Gastroesophageal sphincter (tissue), 3 donors: ENCODE measurements at regions not wholly inside any gene's neighbourhood (a gene's known extent, or its start where the extent isn't known, plus 50 kb on each side); places are given as distances from the start of the nearest gene placed in this dataset.

Source experiments
- CTCF ChIP-seq, 4 experiments: fragments of 200-600 bp in 2 of 4; fragments of 450-650 bp in 2 of 4; sonication (generic) in 1 of 4; IDR thresholded peaks; one replicate each; pipeline ENCODE4 v1.5.1; 2017 to 2019; ENCODE audit warnings: antibody characterized with exemption in 4 of 4, mild to moderate bottlenecking in 2 of 4, moderate library complexity in 2 of 4
- POLR2A ChIP-seq, 2 donors: fragments of 450-650 bp; IDR thresholded peaks; one replicate each; pipeline ENCODE4 v1.6.1; 2017; ENCODE audit warnings: antibody characterized with exemption in 2 of 2, mild to moderate bottlenecking in 2 of 2, moderate library complexity in 1 of 2
- POLR2AphosphoS5 ChIP-seq: sonication (generic); formaldehyde crosslinking; IDR thresholded peaks from one replicate; pipeline ENCODE4 v1.6.1; 2017; ENCODE audit warnings: antibody characterized with exemption

DNA sequence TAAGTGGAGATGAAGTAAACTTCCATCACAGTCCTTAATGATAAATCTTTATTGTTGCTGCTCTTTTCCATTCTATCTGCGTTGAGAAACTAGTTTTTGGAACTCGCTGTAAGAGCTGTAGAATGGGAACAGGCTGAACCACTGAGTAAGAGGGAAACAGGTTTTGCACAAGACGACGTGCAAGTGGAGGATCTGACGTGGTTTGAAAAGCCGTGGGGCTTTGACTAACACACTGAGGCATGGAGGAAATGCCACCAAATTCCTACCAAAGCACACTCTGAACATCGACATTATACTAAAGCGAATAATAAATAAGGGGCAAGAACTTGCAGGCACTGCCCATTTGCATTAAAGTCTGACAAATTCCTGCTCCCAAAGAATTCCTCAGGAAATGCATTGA, 160.6 kb downstream of the KLF6 start:
- no peak for TF ChIP-seq CTCF (IDR thresholded peaks at IDR 0.05)
- no peak for TF ChIP-seq POLR2A (IDR thresholded peaks at IDR 0.05)
- peak; percentile 60 for TF ChIP-seq POLR2AphosphoS5
